GM12873 (cell line): ENCODE measurements at regions not wholly inside any gene's neighbourhood (a gene's known extent, or its start where the extent isn't known, plus 50 kb on each side); places are given as distances from the start of the nearest gene placed in this dataset.

Experiments used
- TF ChIP-seq, protein P1 (sequence below): IDR thresholded peaks from 2 replicates; pipeline ENCODE4 v1.5.1; 2012; ENCODE audit warnings: low read depth, mild to moderate bottlenecking, moderate library complexity, low read length, control low read depth; ENCODE audit not compliant: insufficient read depth; ENCODE audit errors: missing control alignments

DNA sequence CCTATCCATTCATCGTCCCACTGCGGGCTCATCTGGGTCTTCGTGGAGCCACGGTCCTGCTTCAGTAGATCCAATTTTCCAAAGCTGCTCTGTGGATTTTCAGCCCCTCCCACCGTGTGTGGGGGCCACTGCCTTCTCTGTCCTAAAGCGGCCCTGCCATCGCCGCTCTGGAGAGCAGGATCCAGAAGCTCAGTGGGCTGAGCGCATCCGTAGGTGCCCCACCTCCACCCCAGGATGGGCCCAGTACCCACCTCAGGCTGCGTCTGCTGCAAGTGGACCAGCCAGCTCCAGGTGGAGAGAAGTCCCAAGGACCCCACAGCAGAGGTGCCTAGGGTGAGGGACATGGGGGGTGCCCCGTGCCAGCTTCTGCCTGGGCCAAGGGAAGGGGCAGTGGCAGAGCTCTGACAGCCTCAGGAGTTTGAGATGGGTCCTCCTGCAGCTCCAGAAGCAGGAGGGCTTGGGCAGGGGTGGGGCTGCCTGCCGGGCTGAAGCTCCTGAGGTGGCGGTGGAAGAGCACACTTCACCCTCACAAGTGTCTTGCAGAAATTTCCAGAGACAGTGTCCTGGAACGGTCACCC lies 148.1 kb upstream of the C14orf180 start:
- TF ChIP-seq, protein P1, sequence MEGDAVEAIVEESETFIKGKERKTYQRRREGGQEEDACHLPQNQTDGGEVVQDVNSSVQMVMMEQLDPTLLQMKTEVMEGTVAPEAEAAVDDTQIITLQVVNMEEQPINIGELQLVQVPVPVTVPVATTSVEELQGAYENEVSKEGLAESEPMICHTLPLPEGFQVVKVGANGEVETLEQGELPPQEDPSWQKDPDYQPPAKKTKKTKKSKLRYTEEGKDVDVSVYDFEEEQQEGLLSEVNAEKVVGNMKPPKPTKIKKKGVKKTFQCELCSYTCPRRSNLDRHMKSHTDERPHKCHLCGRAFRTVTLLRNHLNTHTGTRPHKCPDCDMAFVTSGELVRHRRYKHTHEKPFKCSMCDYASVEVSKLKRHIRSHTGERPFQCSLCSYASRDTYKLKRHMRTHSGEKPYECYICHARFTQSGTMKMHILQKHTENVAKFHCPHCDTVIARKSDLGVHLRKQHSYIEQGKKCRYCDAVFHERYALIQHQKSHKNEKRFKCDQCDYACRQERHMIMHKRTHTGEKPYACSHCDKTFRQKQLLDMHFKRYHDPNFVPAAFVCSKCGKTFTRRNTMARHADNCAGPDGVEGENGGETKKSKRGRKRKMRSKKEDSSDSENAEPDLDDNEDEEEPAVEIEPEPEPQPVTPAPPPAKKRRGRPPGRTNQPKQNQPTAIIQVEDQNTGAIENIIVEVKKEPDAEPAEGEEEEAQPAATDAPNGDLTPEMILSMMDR: no peak

DNA sequence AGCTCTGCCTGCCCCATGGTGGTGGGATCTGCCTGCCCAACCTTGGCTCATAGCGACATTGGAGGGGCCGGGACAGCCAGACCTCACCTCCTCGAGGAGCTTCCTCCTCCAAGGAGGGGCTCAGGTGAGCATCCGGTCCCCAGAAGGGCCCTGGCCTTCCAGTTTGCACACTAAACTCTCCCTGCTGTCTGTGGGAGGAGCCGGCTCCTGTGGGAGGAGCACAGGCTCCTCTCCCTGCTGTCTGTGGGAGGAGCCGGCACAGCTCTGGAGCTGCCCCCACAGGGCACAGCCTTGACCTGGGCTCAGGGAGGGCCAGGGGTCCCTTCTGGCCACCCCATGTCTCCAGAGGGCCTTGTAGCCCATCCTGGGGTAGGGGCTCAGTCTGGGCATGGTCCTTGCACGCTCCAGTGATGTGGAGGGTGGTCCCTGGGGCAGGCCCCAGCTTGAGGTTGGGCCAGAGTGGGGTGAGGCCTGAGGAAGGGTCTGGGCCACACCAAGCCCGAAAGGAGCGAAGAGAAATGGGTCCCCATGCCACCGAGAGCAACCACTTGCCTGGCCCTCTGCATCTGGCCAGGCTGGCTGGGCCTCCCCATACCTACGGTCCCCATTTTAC lies 147.5 kb upstream of the C14orf180 start:
- TF ChIP-seq, protein P1: no peak

GRCh38 chr14:104432611-104433231 lies 146.8 kb upstream of the C14orf180 start:
- TF ChIP-seq, protein P1: no peak

- TF ChIP-seq, protein P1: no peak
These were observed 146.0 kb upstream of the C14orf180 start for GRCh38 chr14:104433401-104434213.

DNA sequence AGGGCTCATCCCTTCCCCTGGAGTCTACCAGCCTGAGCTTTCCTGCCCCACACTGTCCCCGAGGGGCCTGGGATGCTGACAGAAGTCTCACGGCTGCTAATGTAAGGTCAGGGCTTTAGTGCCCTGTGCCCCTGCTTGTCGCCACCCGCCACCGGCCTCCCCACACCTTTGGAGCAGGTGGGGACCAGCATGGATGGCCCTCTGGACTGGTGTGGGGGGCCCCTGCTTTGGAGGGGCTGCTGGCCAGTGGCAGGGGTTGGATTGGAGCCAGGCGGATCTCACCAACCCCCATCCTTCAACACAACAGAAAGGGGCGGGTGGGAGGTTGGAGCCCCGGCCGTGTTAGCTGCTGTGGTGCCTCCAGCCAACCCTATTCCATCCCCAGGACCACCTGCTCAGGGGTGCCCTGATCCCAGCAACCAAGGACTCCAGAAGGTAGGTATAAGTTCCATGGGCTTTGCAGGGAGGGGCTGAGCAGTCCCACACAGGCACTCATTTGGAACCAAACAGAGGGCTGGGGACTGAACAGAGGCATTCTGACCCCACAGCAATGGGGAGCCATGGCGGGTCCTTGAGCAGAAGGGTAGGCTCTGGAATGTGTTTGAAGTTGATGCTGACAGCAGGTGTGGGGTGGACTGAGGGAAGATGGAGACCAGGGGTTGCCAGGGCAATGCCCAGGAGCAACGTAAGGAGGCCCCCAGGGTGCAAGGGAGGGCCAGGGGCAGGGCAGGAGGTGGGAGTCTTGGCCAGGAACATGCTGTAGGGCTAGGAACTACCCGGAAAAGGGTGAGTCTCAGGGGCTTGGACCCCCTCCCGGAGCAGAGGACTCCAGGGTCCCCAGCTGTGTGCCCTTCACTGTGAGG lies 145.1 kb upstream of the C14orf180 start:
- TF ChIP-seq, protein P1: no peak

DNA sequence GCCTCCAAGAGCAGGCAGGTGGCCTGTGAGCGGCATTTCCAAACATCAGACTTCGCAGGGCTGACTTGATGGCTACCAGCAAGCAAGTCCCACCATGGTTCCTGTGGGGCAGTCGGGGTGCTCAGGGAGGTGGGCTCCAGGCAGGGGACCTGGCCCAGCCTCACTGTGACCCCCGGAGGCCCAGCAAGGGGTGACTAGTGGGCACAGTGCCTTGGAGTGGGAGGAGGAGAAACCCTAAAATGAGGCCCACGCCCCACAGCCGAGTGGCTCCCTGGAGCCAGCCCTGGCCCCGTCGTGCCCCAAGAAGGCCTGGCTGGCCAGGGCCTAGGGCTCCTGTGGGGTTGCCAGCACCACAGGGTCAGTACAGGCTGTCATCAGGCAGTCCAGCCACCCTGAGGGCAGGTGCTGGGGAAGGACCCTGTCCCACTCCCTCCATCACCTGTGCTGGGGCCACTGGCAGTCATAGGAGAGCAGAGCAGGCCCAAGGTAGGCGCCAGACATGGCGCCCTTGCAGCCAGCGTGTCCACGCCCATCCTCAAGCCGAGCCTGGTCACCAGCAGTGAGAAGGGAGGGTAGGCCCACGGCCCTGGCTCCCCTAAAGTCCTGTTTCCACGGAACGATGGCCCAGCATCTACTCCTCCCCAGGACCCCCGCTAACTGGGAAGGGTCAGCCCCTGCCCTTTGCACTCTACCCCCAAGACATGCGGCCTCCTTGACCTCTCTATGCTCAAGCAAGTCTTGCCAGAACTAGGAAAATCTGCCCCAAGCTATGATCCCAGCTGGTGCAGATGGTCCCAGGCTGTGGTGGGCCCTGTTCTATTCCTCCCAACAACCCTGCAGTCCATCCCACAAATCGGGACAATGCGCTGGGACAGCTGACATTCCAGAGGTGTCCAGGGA lies 144.2 kb upstream of the C14orf180 start:
- TF ChIP-seq, protein P1: no peak
